ENCODE measurements at regions not wholly inside any gene's neighbourhood (a gene's known extent, or its start where the extent isn't known, plus 50 kb on each side); places are given as distances from the start of the nearest gene placed in this dataset.
"Not testable (repeated sequence)": the region's sequence is repeated elsewhere in the genome, so short reads cannot be mapped to it uniquely, and the experiment has no call there.

DNA sequence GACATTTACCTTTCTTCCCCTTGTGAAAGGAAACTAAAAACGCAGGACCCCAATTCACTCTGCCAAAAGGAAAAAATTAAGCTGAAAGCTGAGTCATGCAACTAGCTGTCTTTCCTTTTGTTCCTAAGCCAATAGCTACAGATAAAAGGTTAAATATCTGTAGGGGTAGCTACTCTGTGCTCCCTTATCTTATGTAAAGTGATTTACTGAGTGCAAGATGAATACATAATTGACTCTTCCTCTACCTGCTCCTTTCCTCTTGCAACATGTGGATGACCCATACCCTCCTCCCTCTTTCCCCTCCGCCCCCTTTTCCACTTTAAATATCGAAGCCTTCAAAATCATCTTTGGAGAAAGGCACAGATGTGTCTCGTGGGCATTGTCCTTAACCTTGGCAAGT is 68.0 kb upstream of the ZNF157 start:
- no peak for DNase-seq (ENCODE audit: low read depth)

DNA sequence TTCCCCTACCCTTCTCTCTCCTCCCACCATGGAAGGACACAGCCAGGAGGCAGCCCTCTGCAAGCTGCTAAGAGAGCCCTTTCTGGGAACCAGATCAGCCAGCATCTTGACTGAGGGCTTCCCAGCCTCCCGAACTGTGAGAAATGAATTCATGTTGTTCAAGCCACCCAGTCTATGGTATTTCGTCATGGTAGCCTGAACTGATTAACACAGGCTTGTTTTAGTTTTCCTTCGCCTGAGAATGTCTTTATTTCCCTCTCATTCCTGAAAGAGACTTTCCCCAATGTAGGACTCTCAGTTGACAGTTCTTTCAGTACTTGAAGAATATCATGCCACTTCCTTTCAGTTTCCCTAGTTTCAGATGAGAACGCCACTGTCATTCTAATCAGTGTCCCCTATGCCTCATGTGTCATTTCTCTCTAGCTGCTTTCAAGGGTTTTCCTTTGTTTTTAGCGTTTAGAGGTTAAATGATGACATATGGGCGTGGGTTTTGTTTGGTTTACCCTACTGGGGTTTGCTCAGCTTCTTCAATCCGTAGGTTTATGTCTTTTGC is 63.8 kb upstream of the ZNF157 start:
- DNase-seq (ENCODE audit: low read depth) = not testable (repeated sequence)

DNA sequence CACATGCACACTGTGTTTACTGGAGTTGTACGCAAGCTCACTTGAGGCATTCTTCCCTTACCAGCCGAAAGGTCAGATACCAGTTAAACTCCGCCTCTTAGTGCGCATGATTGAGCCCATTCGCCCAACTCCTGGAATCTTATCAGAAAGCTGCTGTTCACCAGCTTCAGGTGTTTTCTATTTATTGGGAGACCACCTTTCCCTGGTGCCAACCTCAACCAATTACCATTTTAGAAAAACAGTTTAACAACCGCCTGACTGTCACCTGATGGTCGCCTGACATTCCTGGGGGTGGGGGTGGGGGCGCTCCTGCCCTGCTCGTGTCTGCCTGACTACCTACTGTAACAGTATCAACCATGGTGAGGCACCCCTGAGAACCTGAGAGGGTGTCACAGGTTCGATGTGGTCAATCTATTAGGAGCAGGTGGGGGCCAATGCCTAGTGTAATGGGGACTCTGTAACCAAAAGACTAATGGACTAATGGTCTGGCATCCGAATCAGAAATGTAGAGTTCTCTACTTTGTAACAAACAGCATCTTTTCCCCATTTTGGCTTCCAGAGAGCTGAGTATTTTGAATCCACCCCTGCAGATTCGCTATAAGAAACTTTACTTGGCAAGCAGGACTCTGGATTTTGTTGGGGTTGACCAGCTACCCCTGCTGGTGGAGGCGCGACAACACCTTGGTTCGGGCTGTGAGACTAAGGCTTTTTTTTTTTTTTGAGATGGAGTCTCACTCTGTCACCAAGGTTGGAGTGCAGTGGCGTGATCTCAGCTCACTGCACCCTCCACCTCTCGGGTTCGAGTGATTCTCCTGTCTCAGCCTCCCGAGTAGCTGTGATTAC is 58.2 kb upstream of the ZNF157 start:
- DNase-seq (ENCODE audit: low read depth) = peak; percentile 62

DNA sequence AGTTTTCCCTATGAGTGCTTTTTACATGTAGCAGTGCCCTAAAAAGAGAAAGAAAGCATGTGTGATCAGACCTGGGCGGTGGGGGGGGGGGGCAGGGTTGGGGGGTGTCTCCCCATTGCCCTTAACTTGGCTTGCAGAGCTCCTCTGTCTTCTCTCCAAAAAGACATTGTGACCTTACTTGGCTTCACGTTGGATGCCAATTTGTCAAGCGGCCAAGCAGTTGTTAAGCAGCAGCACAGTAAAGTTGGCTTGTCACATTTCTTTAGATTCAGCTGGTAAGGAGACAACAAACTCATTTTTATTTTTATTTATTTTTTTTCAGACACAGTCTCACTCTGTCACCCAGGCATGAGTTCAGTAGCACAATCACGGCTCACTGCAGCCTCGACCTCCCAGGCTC is 57.3 kb upstream of the ZNF157 start:
- no peak for DNase-seq (ENCODE audit: low read depth)

DNA sequence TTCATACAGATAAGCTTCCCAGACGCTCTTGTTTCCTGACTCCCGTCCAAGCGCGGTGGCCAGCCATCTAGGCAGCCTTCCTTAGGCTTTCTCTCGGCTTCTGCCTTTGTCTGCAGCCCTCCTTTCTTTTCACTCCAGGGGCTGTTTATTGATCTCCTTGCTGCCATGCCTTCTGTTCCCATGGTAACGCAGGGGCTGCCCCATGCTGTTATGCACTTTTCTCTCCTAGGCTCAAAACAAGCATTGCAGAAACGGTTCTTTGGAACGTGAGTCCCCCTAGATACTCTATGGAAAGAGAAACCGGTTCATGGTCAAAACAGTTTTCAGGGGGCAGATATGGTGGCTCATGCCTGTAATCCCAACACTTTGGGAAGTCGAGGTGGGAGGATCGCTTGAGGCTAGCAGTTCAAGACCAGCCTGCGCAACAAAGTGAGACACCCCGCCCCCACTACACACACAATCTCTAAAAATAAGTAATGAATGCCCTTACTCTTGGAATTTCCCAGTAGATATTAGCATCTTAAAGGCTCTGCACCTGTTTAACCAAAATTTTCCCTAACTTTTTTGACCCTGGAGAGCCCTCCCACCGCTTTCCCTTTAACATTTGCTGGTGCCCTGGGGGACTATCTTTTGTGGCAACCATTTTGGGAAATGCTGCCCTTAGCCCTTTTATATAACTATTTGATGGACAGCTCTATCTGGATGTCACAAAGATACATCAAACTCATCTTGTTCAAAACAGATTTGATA is 53.9 kb upstream of the ZNF157 start:
- no peak for DNase-seq (ENCODE audit: low read depth)

Measured in HT1080 (cell line).